ENCODE measurements at regions not wholly inside any gene's neighbourhood (a gene's known extent, or its start where the extent isn't known, plus 50 kb on each side); places are given as distances from the start of the nearest gene placed in this dataset.

DNA sequence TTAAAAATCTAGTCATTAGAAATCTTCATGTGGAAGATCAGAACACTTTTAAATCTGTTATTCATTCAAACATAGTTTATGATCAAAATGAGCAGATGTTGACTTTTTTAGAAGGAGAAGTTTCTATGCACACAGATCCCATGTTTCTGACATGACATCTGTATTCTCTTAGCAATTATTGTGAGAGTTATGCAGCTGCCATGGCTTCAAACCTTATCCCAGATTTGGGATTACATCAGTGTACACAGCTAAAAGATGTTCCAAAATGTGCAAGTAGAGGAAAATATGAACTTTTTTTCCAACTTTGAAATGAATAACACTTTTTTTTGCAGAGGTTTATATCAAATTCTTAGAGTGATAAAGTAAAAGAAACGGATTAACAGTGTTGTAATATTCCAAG is 1166.9 kb downstream of the ZPLD1 start:
- Mint-ChIP-seq H3K27ac (no peak overlapping the region), H3K9me3 (no peaks in the 10 kb centered on the region), H3K4me1 (no peaks in the 10 kb centered on the region), H3K4me3 (no peak overlapping the region), H3K27me3 (ENCODE audit: low read depth, poor library complexity) (no peaks in the 10 kb centered on the region), H3K36me3 (ENCODE audit: low read depth) (no peaks in the 10 kb centered on the region)
- no peak for DNase-seq
- TF ChIP-seq, protein P1, sequence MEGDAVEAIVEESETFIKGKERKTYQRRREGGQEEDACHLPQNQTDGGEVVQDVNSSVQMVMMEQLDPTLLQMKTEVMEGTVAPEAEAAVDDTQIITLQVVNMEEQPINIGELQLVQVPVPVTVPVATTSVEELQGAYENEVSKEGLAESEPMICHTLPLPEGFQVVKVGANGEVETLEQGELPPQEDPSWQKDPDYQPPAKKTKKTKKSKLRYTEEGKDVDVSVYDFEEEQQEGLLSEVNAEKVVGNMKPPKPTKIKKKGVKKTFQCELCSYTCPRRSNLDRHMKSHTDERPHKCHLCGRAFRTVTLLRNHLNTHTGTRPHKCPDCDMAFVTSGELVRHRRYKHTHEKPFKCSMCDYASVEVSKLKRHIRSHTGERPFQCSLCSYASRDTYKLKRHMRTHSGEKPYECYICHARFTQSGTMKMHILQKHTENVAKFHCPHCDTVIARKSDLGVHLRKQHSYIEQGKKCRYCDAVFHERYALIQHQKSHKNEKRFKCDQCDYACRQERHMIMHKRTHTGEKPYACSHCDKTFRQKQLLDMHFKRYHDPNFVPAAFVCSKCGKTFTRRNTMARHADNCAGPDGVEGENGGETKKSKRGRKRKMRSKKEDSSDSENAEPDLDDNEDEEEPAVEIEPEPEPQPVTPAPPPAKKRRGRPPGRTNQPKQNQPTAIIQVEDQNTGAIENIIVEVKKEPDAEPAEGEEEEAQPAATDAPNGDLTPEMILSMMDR (IDR thresholded peaks at IDR 0.05), result no peak

DNA sequence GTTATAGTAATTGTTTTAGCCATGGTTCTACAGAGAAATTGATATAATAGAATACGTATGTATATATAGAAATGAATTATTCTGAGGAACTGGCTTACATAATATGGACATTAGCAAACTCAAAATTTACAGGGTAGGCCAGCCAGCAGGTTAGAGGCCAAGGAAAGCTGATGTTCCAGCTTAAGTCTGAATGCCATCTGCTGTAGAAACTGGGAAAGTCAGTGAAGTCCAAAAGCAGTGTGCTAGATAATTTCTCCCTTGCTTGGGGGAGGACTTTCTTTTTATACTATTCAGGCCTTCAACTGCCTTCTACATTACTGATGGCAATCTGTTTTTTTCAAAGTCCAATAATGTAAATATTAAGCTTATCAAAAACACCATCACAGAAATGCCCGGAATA is 1174.7 kb downstream of the ZPLD1 start:
- Mint-ChIP-seq H3K4me1 (no peaks in the 10 kb centered on the region), H3K9me3 (no peaks in the 10 kb centered on the region), H3K27me3 (ENCODE audit: low read depth, poor library complexity) (no peaks in the 10 kb centered on the region), H3K36me3 (ENCODE audit: low read depth) (no peaks in the 10 kb centered on the region), H3K27ac (no peak overlapping the region), H3K4me3 (no peak overlapping the region)
- DNase-seq, result no peak
- TF ChIP-seq, protein P1 (IDR thresholded peaks at IDR 0.05), result no peak

DNA sequence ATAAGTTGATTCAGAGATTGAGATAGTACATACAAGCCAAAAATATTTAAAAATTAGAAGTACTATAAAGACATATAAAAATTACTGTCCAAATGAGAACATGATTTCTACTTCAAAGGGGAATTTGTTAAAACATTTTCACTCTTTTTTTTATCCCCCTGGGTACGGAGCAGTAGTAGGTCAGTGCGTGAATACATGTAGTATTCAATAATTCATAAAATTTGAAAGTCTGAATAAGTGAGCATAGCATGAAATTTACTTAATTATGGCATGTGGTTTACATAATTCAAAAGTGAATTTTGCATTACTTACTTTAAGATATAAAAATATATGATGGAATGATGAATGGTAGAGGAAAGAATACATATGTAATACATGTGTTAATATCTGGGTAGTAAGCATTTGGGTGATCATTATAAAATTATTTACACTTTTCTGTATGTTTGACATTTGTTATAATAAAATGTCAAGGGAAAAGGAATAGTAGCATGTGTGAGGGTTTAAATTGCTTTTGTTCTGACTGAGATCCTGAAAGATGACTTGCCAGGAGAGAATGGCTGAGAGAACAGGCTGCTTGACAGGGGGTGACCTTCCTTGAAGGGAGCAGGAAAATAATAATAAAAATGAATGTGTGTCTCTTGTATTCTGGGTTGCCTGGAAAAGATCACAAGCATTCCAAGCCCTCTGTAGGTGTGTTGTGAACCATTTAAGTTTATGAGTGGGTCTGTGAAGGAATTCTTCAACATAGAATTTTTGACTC is 1178.8 kb downstream of the ZPLD1 start:
- no peaks in the 10 kb centered on the region for H3K9me3 Mint-ChIP-seq
- TF ChIP-seq, protein P1 (IDR thresholded peaks at IDR 0.05), result no peak
- H3K27me3 Mint-ChIP-seq (ENCODE audit: low read depth, poor library complexity), result no peaks in the 10 kb centered on the region
- DNase-seq, result no peak
- no peak overlapping the region for H3K4me3 Mint-ChIP-seq
- H3K27ac Mint-ChIP-seq, result no peak overlapping the region
- no peaks in the 10 kb centered on the region for H3K36me3 Mint-ChIP-seq (ENCODE audit: low read depth)
- H3K4me1 Mint-ChIP-seq, result no peaks in the 10 kb centered on the region

DNA sequence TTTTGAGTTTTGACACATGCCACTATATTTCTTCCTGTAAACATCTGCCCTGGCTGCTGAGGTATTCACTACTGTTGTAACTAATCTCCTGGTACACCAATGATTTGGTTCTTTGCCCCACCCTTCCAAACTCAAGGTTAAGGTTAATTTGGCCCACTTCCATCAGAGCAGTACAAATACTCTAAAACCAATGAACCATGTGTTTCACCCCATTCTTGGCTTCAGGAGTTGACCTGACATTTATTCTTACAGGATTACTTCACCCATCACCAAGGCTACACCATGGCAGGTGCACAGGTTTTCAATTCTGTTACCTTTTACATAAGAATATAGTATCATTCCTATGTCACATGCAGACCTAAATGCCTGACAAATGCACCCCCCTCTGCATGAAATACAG is 1179.9 kb downstream of the ZPLD1 start:
- H3K4me1 Mint-ChIP-seq, result no peaks in the 10 kb centered on the region
- no peaks in the 10 kb centered on the region for H3K36me3 Mint-ChIP-seq (ENCODE audit: low read depth)
- H3K9me3 Mint-ChIP-seq, result no peaks in the 10 kb centered on the region
- H3K4me3 Mint-ChIP-seq, result no peak overlapping the region
- no peak for DNase-seq
- no peaks in the 10 kb centered on the region for H3K27me3 Mint-ChIP-seq (ENCODE audit: low read depth, poor library complexity)
- TF ChIP-seq, protein P1 (IDR thresholded peaks at IDR 0.05), result no peak
- H3K27ac Mint-ChIP-seq, result no peak overlapping the region

DNA sequence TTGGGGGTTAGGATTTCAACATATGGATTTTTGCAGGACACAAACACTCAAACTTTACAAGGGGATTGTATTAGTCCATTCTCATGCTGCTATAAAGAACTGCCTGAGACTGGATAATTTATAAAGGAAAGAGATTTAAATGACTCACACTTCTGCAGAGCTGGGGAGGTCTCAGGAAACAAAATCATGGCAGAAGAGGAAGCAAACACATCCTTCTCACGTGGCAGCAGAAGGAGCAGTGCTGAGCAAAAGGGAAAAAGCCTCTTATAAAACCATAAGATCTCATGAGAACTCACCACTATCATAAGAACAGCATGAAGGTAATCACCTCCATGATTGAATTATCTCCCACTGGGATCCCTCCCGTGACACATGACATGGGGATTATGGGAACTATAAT is 1183.1 kb downstream of the ZPLD1 start:
- TF ChIP-seq, protein P1 (IDR thresholded peaks at IDR 0.05), result no peak
- DNase-seq, result no peak
- no peaks in the 10 kb centered on the region for H3K27me3 Mint-ChIP-seq (ENCODE audit: low read depth, poor library complexity)
- no peak overlapping the region for H3K27ac Mint-ChIP-seq
- H3K36me3 Mint-ChIP-seq (ENCODE audit: low read depth), result no peaks in the 10 kb centered on the region
- no peaks in the 10 kb centered on the region for H3K4me1 Mint-ChIP-seq
- H3K4me3 Mint-ChIP-seq, result no peak overlapping the region
- H3K9me3 Mint-ChIP-seq, result peaks cover 4% of the 10 kb centered on the region

DNA sequence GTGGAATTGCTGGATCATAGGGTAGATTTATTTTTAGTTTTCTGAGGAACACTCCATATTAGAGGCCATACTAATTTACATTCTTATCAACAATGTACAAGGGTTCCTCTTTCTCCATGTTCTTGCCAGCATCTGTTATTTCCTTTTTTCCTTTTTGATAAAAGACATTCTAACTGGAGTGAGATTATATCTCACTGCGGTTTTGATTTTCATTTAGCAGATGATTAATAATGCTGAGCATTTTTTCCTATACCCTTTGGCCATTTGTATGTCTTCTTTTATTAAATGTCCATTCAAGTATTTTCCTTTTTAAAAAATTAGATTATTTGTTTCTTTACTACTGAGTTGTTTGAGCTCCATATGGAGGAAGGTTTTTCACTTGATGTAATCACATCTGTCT is 1189.5 kb downstream of the ZPLD1 start:
- TF ChIP-seq, protein P1 (IDR thresholded peaks at IDR 0.05), result no peak
- H3K36me3 Mint-ChIP-seq (ENCODE audit: low read depth), result no peaks in the 10 kb centered on the region
- no peak overlapping the region for H3K27ac Mint-ChIP-seq
- no peak overlapping the region for H3K4me3 Mint-ChIP-seq
- no peaks in the 10 kb centered on the region for H3K27me3 Mint-ChIP-seq (ENCODE audit: low read depth, poor library complexity)
- no peaks in the 10 kb centered on the region for H3K4me1 Mint-ChIP-seq
- peaks cover 14% of the 10 kb centered on the region for H3K9me3 Mint-ChIP-seq
- no peak for DNase-seq
